OCI-LY7 (cell line): ENCODE measurements at regions not wholly inside any gene's neighbourhood (a gene's known extent, or its start where the extent isn't known, plus 50 kb on each side); places are given as distances from the start of the nearest gene placed in this dataset.

Experiments used
- CTCF ChIP-seq: fragments of 200-600 bp; sonication (generic); conservative IDR thresholded peaks from 2 replicates; pipeline ENCODE4 v1.5.1; 2014; ENCODE audit warnings: mild to moderate bottlenecking, antibody characterized with exemption, low read length, moderate library complexity, mixed read lengths
- EZH2phosphoT487 ChIP-seq: fragments of 200-600 bp; sonication (generic); IDR thresholded peaks from 2 replicates; pipeline ENCODE4 v1.6.1; 2018; ENCODE audit warnings: low read depth, borderline replicate concordance, mild to moderate bottlenecking, mixed run types, antibody characterized with exemption, low read length, moderate library complexity, mixed read lengths

GRCh38 chr9:29043072-29043471, 1469.8 kb upstream of the C9orf72 start:
- TF ChIP-seq CTCF (no peak), EZH2phosphoT487 (no peak)
